ENCODE measurements at regions not wholly inside any gene's neighbourhood (a gene's known extent, or its start where the extent isn't known, plus 50 kb on each side); places are given as distances from the start of the nearest gene placed in this dataset.

- Histone ChIP-seq H3K4me1 (ENCODE audit: insufficient read depth, low read length) (no peaks in the 10 kb centered on the region), H3K9ac (ENCODE audit: low read depth, low read length) (no peak overlapping the region), H3K27ac (ENCODE audit: low read depth, low read length) (no peak overlapping the region), H3K9me3 (ENCODE audit: insufficient read depth, low read depth, low read length) (peaks cover 66% of the 10 kb centered on the region), H3K36me3 (ENCODE audit: insufficient read depth, low read length) (no peaks in the 10 kb centered on the region), H3K4me3 (ENCODE audit: low read length) (no peak overlapping the region), H3K27me3 (ENCODE audit: insufficient read depth, low read length) (no peaks in the 10 kb centered on the region)
- 70% methylated on average over 2 of the region's 2 CpGs for WGBS
Observed at GRCh38 chr9:102842423-102842822, 152.7 kb upstream of the CYLC2 start.

- Histone ChIP-seq H3K9me3 (ENCODE audit: insufficient read depth, low read depth, low read length) (peaks cover 66% of the 10 kb centered on the region), H3K4me3 (ENCODE audit: low read length) (no peak overlapping the region), H3K36me3 (ENCODE audit: insufficient read depth, low read length) (no peaks in the 10 kb centered on the region), H3K4me1 (ENCODE audit: insufficient read depth, low read length) (no peaks in the 10 kb centered on the region), H3K9ac (ENCODE audit: low read depth, low read length) (no peak overlapping the region), H3K27ac (ENCODE audit: low read depth, low read length) (no peak overlapping the region), H3K27me3 (ENCODE audit: insufficient read depth, low read length) (no peaks in the 10 kb centered on the region)
- WGBS = 68% methylated on average over 2 of the region's 2 CpGs
Observed at GRCh38 chr9:102841376-102841775, 153.8 kb upstream of the CYLC2 start.

GRCh38 chr9:102840335-102840734 lies 154.8 kb upstream of the CYLC2 start:
- no peaks in the 10 kb centered on the region for H3K4me1 ChIP-seq (ENCODE audit: insufficient read depth, low read length)
- no peaks in the 10 kb centered on the region for H3K36me3 ChIP-seq (ENCODE audit: insufficient read depth, low read length)
- peaks cover 62% of the 10 kb centered on the region for H3K9me3 ChIP-seq (ENCODE audit: insufficient read depth, low read depth, low read length)
- H3K4me3 ChIP-seq (ENCODE audit: low read length) = no peak overlapping the region
- WGBS = 100% methylated on average over 3 of the region's 3 CpGs
- no peak overlapping the region for H3K27ac ChIP-seq (ENCODE audit: low read depth, low read length)
- no peaks in the 10 kb centered on the region for H3K27me3 ChIP-seq (ENCODE audit: insufficient read depth, low read length)
- no peak overlapping the region for H3K9ac ChIP-seq (ENCODE audit: low read depth, low read length)

- Histone ChIP-seq H3K27ac (ENCODE audit: low read depth, low read length) (no peak overlapping the region), H3K36me3 (ENCODE audit: insufficient read depth, low read length) (no peaks in the 10 kb centered on the region), H3K4me1 (ENCODE audit: insufficient read depth, low read length) (no peaks in the 10 kb centered on the region), H3K9me3 (ENCODE audit: insufficient read depth, low read depth, low read length) (peaks cover 44% of the 10 kb centered on the region), H3K4me3 (ENCODE audit: low read length) (no peak overlapping the region), H3K27me3 (ENCODE audit: insufficient read depth, low read length) (no peaks in the 10 kb centered on the region), H3K9ac (ENCODE audit: low read depth, low read length) (no peak overlapping the region)
- 84% methylated on average over 3 of the region's 3 CpGs for WGBS
Observed at GRCh38 chr9:102832814-102833213, 162.3 kb upstream of the CYLC2 start.

GRCh38 chr9:102796244-102796643 lies 198.9 kb upstream of the CYLC2 start:
- H3K4me3 ChIP-seq (ENCODE audit: low read length) = no peak overlapping the region

GRCh38 chr9:102795532-102795931 lies 199.6 kb upstream of the CYLC2 start:
- H3K27me3 ChIP-seq (ENCODE audit: insufficient read depth, low read length) = no peaks in the 10 kb centered on the region
- H3K36me3 ChIP-seq (ENCODE audit: insufficient read depth, low read length) = no peaks in the 10 kb centered on the region
- H3K9me3 ChIP-seq (ENCODE audit: insufficient read depth, low read depth, low read length) = peaks cover 49% of the 10 kb centered on the region
- H3K27ac ChIP-seq (ENCODE audit: low read depth, low read length) = no peak overlapping the region
- H3K4me1 ChIP-seq (ENCODE audit: insufficient read depth, low read length) = no peaks in the 10 kb centered on the region
- H3K9ac ChIP-seq (ENCODE audit: low read depth, low read length) = no peak overlapping the region
- H3K4me3 ChIP-seq (ENCODE audit: low read length) = no peak overlapping the region

More at GRCh38 chr9:102796244-102796643, 198.9 kb upstream of the CYLC2 start:
- no peak overlapping the region for H3K27ac ChIP-seq (ENCODE audit: low read depth, low read length)
- H3K9ac ChIP-seq (ENCODE audit: low read depth, low read length) = no peak overlapping the region
- WGBS = 88% methylated on average over 5 of the region's 5 CpGs
- peaks cover 55% of the 10 kb centered on the region for H3K9me3 ChIP-seq (ENCODE audit: insufficient read depth, low read depth, low read length)
- H3K27me3 ChIP-seq (ENCODE audit: insufficient read depth, low read length) = no peaks in the 10 kb centered on the region
- no peaks in the 10 kb centered on the region for H3K4me1 ChIP-seq (ENCODE audit: insufficient read depth, low read length)
- H3K36me3 ChIP-seq (ENCODE audit: insufficient read depth, low read length) = no peaks in the 10 kb centered on the region

- Histone ChIP-seq H3K4me3 (ENCODE audit: low read length) (no peak overlapping the region), H3K27ac (ENCODE audit: low read depth, low read length) (no peak overlapping the region), H3K27me3 (ENCODE audit: insufficient read depth, low read length) (no peaks in the 10 kb centered on the region), H3K36me3 (ENCODE audit: insufficient read depth, low read length) (no peaks in the 10 kb centered on the region), H3K9ac (ENCODE audit: low read depth, low read length) (no peak overlapping the region), H3K9me3 (ENCODE audit: insufficient read depth, low read depth, low read length) (peaks cover 49% of the 10 kb centered on the region), H3K4me1 (ENCODE audit: insufficient read depth, low read length) (no peaks in the 10 kb centered on the region)
Observed at GRCh38 chr9:102779356-102779755, 215.8 kb upstream of the CYLC2 start.

- no peak overlapping the region for H3K27ac ChIP-seq (ENCODE audit: low read depth, low read length)
- H3K9ac ChIP-seq (ENCODE audit: low read depth, low read length) = no peak overlapping the region
- H3K27me3 ChIP-seq (ENCODE audit: insufficient read depth, low read length) = no peaks in the 10 kb centered on the region
- no peak overlapping the region for H3K4me3 ChIP-seq (ENCODE audit: low read length)
- no peaks in the 10 kb centered on the region for H3K4me1 ChIP-seq (ENCODE audit: insufficient read depth, low read length)
- H3K36me3 ChIP-seq (ENCODE audit: insufficient read depth, low read length) = no peaks in the 10 kb centered on the region
- H3K9me3 ChIP-seq (ENCODE audit: insufficient read depth, low read depth, low read length) = peaks cover 46% of the 10 kb centered on the region
- WGBS = 72% methylated on average over 4 of the region's 4 CpGs
Observed at GRCh38 chr9:102778746-102779145, 216.4 kb upstream of the CYLC2 start.

- peaks cover 38% of the 10 kb centered on the region for H3K9me3 ChIP-seq (ENCODE audit: insufficient read depth, low read depth, low read length)
- no peak overlapping the region for H3K4me3 ChIP-seq (ENCODE audit: low read length)
- no peaks in the 10 kb centered on the region for H3K4me1 ChIP-seq (ENCODE audit: insufficient read depth, low read length)
- no peaks in the 10 kb centered on the region for H3K27me3 ChIP-seq (ENCODE audit: insufficient read depth, low read length)
- H3K36me3 ChIP-seq (ENCODE audit: insufficient read depth, low read length) = no peaks in the 10 kb centered on the region
- no peak overlapping the region for H3K27ac ChIP-seq (ENCODE audit: low read depth, low read length)
- WGBS = no CpG with 5 or more reads among the region's 3 CpGs
- no peak overlapping the region for H3K9ac ChIP-seq (ENCODE audit: low read depth, low read length)
Observed at GRCh38 chr9:102770704-102771103, 224.4 kb upstream of the CYLC2 start.

- H3K27me3 ChIP-seq (ENCODE audit: insufficient read depth, low read length) = no peaks in the 10 kb centered on the region
- no peak overlapping the region for H3K4me3 ChIP-seq (ENCODE audit: low read length)
- H3K27ac ChIP-seq (ENCODE audit: low read depth, low read length) = no peak overlapping the region
- H3K9me3 ChIP-seq (ENCODE audit: insufficient read depth, low read depth, low read length) = peaks cover 43% of the 10 kb centered on the region
- H3K9ac ChIP-seq (ENCODE audit: low read depth, low read length) = no peak overlapping the region
- H3K4me1 ChIP-seq (ENCODE audit: insufficient read depth, low read length) = no peaks in the 10 kb centered on the region
- 55% methylated on average over 1 of the region's 1 CpG for WGBS
- H3K36me3 ChIP-seq (ENCODE audit: insufficient read depth, low read length) = no peaks in the 10 kb centered on the region
Observed at GRCh38 chr9:102769307-102769706, 225.8 kb upstream of the CYLC2 start.

- H3K4me1 ChIP-seq (ENCODE audit: insufficient read depth, low read length) = no peaks in the 10 kb centered on the region
- no peak overlapping the region for H3K27ac ChIP-seq (ENCODE audit: low read depth, low read length)
- no peak overlapping the region for H3K4me3 ChIP-seq (ENCODE audit: low read length)
- peaks cover 46% of the 10 kb centered on the region for H3K9me3 ChIP-seq (ENCODE audit: insufficient read depth, low read depth, low read length)
- no peaks in the 10 kb centered on the region for H3K36me3 ChIP-seq (ENCODE audit: insufficient read depth, low read length)
- H3K9ac ChIP-seq (ENCODE audit: low read depth, low read length) = no peak overlapping the region
- WGBS = 90% methylated on average over 2 of the region's 3 CpGs
- H3K27me3 ChIP-seq (ENCODE audit: insufficient read depth, low read length) = no peaks in the 10 kb centered on the region
Observed at GRCh38 chr9:102768002-102768401, 227.1 kb upstream of the CYLC2 start.

GRCh38 chr9:102767076-102767475 lies 228.1 kb upstream of the CYLC2 start:
- Histone ChIP-seq H3K4me3 (ENCODE audit: low read length) (no peak overlapping the region), H3K9me3 (ENCODE audit: insufficient read depth, low read depth, low read length) (peaks cover 46% of the 10 kb centered on the region), H3K27me3 (ENCODE audit: insufficient read depth, low read length) (no peaks in the 10 kb centered on the region), H3K9ac (ENCODE audit: low read depth, low read length) (no peak overlapping the region), H3K4me1 (ENCODE audit: insufficient read depth, low read length) (no peaks in the 10 kb centered on the region), H3K36me3 (ENCODE audit: insufficient read depth, low read length) (no peaks in the 10 kb centered on the region), H3K27ac (ENCODE audit: low read depth, low read length) (no peak overlapping the region)
- WGBS = 85% methylated on average over 4 of the region's 4 CpGs

Measured in HUES64 (cell line).